ENCODE measurements at regions not wholly inside any gene's neighbourhood (a gene's known extent, or its start where the extent isn't known, plus 50 kb on each side); places are given as distances from the start of the nearest gene placed in this dataset.

- TF ChIP-seq CTCF (IDR thresholded peaks at IDR 0.05; ENCODE audit: poor library complexity, severe bottlenecking) (no peak), REST (IDR thresholded peaks at IDR 0.05; ENCODE audit: borderline replicate concordance) (no peak), RAD21 (conservative IDR thresholded peaks at IDR 0.05) (no peak), MXI1 (conservative IDR thresholded peaks at IDR 0.05; ENCODE audit: poor library complexity, severe bottlenecking) (no peak), POLR2AphosphoS5 (IDR thresholded peaks at IDR 0.05) (no peak), EP300 (conservative IDR thresholded peaks at IDR 0.05; ENCODE audit: poor library complexity, severe bottlenecking) (no peak), TAF1 (IDR thresholded peaks at IDR 0.05; ENCODE audit: low read depth) (no peak), EZH2 (IDR thresholded peaks at IDR 0.05; ENCODE audit: borderline replicate concordance, insufficient read depth, low read length, poor library complexity, severe bottlenecking) (no peak), SMC3 (conservative IDR thresholded peaks at IDR 0.05; ENCODE audit: poor library complexity) (no peak)
- H2AFZ ChIP-seq (ENCODE audit: low read depth, low read length) = no peak overlapping the region
- H3K79me2 ChIP-seq (replicated peaks; ENCODE audit: insufficient read depth, low read length) = no peaks in the 10 kb centered on the region
Observed at GRCh38 chr7:42692621-42693020, 219.2 kb downstream of the C7orf25 start.

GRCh38 chr7:42690794-42691639 lies 220.9 kb downstream of the C7orf25 start:
- H3K27me3 ChIP-seq (ENCODE audit: insufficient read depth, low read depth, low read length) = no peaks in the 10 kb centered on the region
- no peaks in the 10 kb centered on the region for H4K20me1 ChIP-seq (ENCODE audit: insufficient read depth)
- H3K4me3 ChIP-seq (ENCODE audit: low read length) = no peak overlapping the region
- H3K79me2 ChIP-seq (replicated peaks; ENCODE audit: insufficient read depth, low read length) = no peaks in the 10 kb centered on the region
- H3K9me2 ChIP-seq (ENCODE audit: insufficient read depth, low read length) = no peaks in the 10 kb centered on the region
- H3K9ac ChIP-seq (ENCODE audit: low read length) = no peak overlapping the region
- no peak overlapping the region for H2AFZ ChIP-seq (ENCODE audit: low read depth, low read length)
- H3K4me2 ChIP-seq (ENCODE audit: low read length) = no peak overlapping the region
- H3K36me3 ChIP-seq (ENCODE audit: insufficient read depth, low read length) = no peaks in the 10 kb centered on the region
- H3F3A ChIP-seq (ENCODE audit: insufficient read depth, low read length, poor library complexity, severe bottlenecking) = no peaks in the 10 kb centered on the region
- TF ChIP-seq EP300 (conservative IDR thresholded peaks at IDR 0.05; ENCODE audit: poor library complexity, severe bottlenecking) (no peak), POLR2AphosphoS5 (IDR thresholded peaks at IDR 0.05) (no peak), SMC3 (conservative IDR thresholded peaks at IDR 0.05; ENCODE audit: poor library complexity) (peak; percentile 82), CTCF (IDR thresholded peaks at IDR 0.05; ENCODE audit: poor library complexity, severe bottlenecking) (peak; percentile 78), TAF1 (IDR thresholded peaks at IDR 0.05; ENCODE audit: low read depth) (no peak), EZH2 (IDR thresholded peaks at IDR 0.05; ENCODE audit: borderline replicate concordance, insufficient read depth, low read length, poor library complexity, severe bottlenecking) (no peak), RAD21 (conservative IDR thresholded peaks at IDR 0.05) (peak; percentile 84), REST (IDR thresholded peaks at IDR 0.05; ENCODE audit: borderline replicate concordance) (no peak)
- H3K27ac ChIP-seq (ENCODE audit: low read length) = no peak overlapping the region
- H3K9me3 ChIP-seq (ENCODE audit: low read length) = no peaks in the 10 kb centered on the region

More at GRCh38 chr7:42692621-42693020, 219.2 kb downstream of the C7orf25 start:
- H3K27ac ChIP-seq (ENCODE audit: low read length) = no peak overlapping the region
- no peak overlapping the region for H3K9ac ChIP-seq (ENCODE audit: low read length)
- H3K27me3 ChIP-seq (ENCODE audit: insufficient read depth, low read depth, low read length) = no peaks in the 10 kb centered on the region
- H3F3A ChIP-seq (ENCODE audit: insufficient read depth, low read length, poor library complexity, severe bottlenecking) = no peaks in the 10 kb centered on the region
- H3K36me3 ChIP-seq (ENCODE audit: insufficient read depth, low read length) = no peaks in the 10 kb centered on the region
- no peaks in the 10 kb centered on the region for H4K20me1 ChIP-seq (ENCODE audit: insufficient read depth)
- no peak overlapping the region for H3K4me2 ChIP-seq (ENCODE audit: low read length)
- no peaks in the 10 kb centered on the region for H3K9me2 ChIP-seq (ENCODE audit: insufficient read depth, low read length)
- no peak overlapping the region for H3K4me3 ChIP-seq (ENCODE audit: low read length)
- no peaks in the 10 kb centered on the region for H3K9me3 ChIP-seq (ENCODE audit: low read length)

Measured in neural cell (in vitro differentiated cells).